ENCODE measurements at regions not wholly inside any gene's neighbourhood (a gene's known extent, or its start where the extent isn't known, plus 50 kb on each side); places are given as distances from the start of the nearest gene placed in this dataset.

- Histone ChIP-seq H3K4me3 (ENCODE audit: low read length) (no peak overlapping the region), H3K36me3 (ENCODE audit: control insufficient read depth, insufficient read depth, low read length) (no peaks in the 10 kb centered on the region), H3K9me3 (ENCODE audit: control insufficient read depth, low read depth, low read length) (no peaks in the 10 kb centered on the region), H3K4me1 (ENCODE audit: control insufficient read depth, insufficient read depth, low read length) (no peaks in the 10 kb centered on the region), H3K27me3 (ENCODE audit: control insufficient read depth, insufficient read depth, low read length) (no peaks in the 10 kb centered on the region), H3K27ac (ENCODE audit: low read length) (no peak overlapping the region)
- 100% methylated on average over 1 of the region's 2 CpGs for WGBS (ENCODE audit: insufficient coverage, low lambda C conversion rate)
- no peak for DNase-seq
Observed at GRCh38 chr11:92819830-92820229, 149.6 kb upstream of the MTNR1B start.

DNA sequence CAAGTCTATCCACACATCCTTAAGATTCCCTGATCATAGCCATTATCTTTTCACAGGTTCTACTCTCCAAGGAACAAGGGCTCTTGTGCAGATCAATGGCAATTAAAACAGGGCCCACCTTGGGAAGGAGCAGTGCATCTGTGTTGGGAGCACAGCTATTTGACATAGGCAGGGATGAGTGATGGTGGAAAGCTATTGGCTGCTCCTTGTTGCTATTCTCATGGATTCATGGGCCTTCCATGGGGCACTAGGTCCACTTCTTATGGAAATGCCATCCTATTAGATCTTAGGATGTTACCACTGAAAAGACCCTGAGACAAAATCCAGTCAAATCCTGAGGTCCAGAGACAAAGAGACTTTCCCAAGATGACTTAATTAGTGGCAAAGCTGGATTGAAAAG, 148.6 kb upstream of the MTNR1B start:
- Histone ChIP-seq H3K4me1 (ENCODE audit: control insufficient read depth, insufficient read depth, low read length) (no peaks in the 10 kb centered on the region), H3K36me3 (ENCODE audit: control insufficient read depth, insufficient read depth, low read length) (no peaks in the 10 kb centered on the region), H3K9me3 (ENCODE audit: control insufficient read depth, low read depth, low read length) (no peaks in the 10 kb centered on the region), H3K4me3 (ENCODE audit: low read length) (no peak overlapping the region), H3K27ac (ENCODE audit: low read length) (no peak overlapping the region), H3K27me3 (ENCODE audit: control insufficient read depth, insufficient read depth, low read length) (no peaks in the 10 kb centered on the region)
- no peak for DNase-seq

- no peaks in the 10 kb centered on the region for H3K4me1 ChIP-seq (ENCODE audit: control insufficient read depth, insufficient read depth, low read length)
- H3K4me3 ChIP-seq (ENCODE audit: low read length), result no peak overlapping the region
- no peak overlapping the region for H3K27ac ChIP-seq (ENCODE audit: low read length)
- WGBS (ENCODE audit: insufficient coverage, low lambda C conversion rate), result 80% methylated on average over 2 of the region's 3 CpGs
- DNase-seq, result no peak
- no peaks in the 10 kb centered on the region for H3K27me3 ChIP-seq (ENCODE audit: control insufficient read depth, insufficient read depth, low read length)
- H3K9me3 ChIP-seq (ENCODE audit: control insufficient read depth, low read depth, low read length), result no peaks in the 10 kb centered on the region
- H3K36me3 ChIP-seq (ENCODE audit: control insufficient read depth, insufficient read depth, low read length), result no peaks in the 10 kb centered on the region
Observed at GRCh38 chr11:92822410-92822809, 147.0 kb upstream of the MTNR1B start.

DNA sequence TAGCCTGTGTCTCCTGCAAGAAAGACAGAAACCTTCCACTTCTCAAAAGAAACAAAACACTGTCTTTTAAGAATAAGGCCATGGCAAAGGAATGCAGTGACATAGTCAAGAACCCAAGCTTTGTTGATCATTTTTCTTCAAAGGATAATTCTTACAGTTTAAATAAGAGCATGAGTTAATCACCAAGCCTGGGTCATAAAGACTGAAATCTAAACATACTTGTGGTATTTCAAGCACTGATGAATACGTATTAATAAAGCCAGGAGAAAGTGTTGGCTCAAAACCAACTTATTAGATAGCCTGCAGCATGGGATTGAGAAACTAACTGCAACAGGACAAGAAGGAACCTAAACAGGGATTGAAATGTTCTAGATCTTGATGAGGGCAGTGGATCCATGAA, 143.3 kb upstream of the MTNR1B start:
- Histone ChIP-seq H3K9me3 (ENCODE audit: control insufficient read depth, low read depth, low read length) (no peaks in the 10 kb centered on the region), H3K4me1 (ENCODE audit: control insufficient read depth, insufficient read depth, low read length) (no peaks in the 10 kb centered on the region), H3K4me3 (ENCODE audit: low read length) (no peak overlapping the region), H3K27me3 (ENCODE audit: control insufficient read depth, insufficient read depth, low read length) (no peaks in the 10 kb centered on the region), H3K36me3 (ENCODE audit: control insufficient read depth, insufficient read depth, low read length) (no peaks in the 10 kb centered on the region), H3K27ac (ENCODE audit: low read length) (no peak overlapping the region)
- DNase-seq, result no peak
- WGBS (ENCODE audit: insufficient coverage, low lambda C conversion rate), result 33% methylated on average over 1 of the region's 1 CpG

- H3K4me1 ChIP-seq (ENCODE audit: control insufficient read depth, insufficient read depth, low read length), result no peaks in the 10 kb centered on the region
- no peak for DNase-seq
- no CpG with 5 or more reads among the region's 1 CpG for WGBS (ENCODE audit: insufficient coverage, low lambda C conversion rate)
- no peaks in the 10 kb centered on the region for H3K36me3 ChIP-seq (ENCODE audit: control insufficient read depth, insufficient read depth, low read length)
- H3K27me3 ChIP-seq (ENCODE audit: control insufficient read depth, insufficient read depth, low read length), result no peaks in the 10 kb centered on the region
- H3K9me3 ChIP-seq (ENCODE audit: control insufficient read depth, low read depth, low read length), result no peaks in the 10 kb centered on the region
- H3K4me3 ChIP-seq (ENCODE audit: low read length), result no peak overlapping the region
- no peak overlapping the region for H3K27ac ChIP-seq (ENCODE audit: low read length)
Observed at GRCh38 chr11:92826603-92827002, 142.8 kb upstream of the MTNR1B start.

GRCh38 chr11:92827132-92827531, 142.3 kb upstream of the MTNR1B start:
- no peaks in the 10 kb centered on the region for H3K4me1 ChIP-seq (ENCODE audit: control insufficient read depth, insufficient read depth, low read length)
- no peak for DNase-seq
- no peaks in the 10 kb centered on the region for H3K36me3 ChIP-seq (ENCODE audit: control insufficient read depth, insufficient read depth, low read length)
- no peaks in the 10 kb centered on the region for H3K9me3 ChIP-seq (ENCODE audit: control insufficient read depth, low read depth, low read length)
- H3K27me3 ChIP-seq (ENCODE audit: control insufficient read depth, insufficient read depth, low read length), result no peaks in the 10 kb centered on the region
- no peak overlapping the region for H3K4me3 ChIP-seq (ENCODE audit: low read length)
- H3K27ac ChIP-seq (ENCODE audit: low read length), result no peak overlapping the region
- 100% methylated on average over 1 of the region's 2 CpGs for WGBS (ENCODE audit: insufficient coverage, low lambda C conversion rate)

GRCh38 chr11:92828556-92828955, 140.9 kb upstream of the MTNR1B start:
- Histone ChIP-seq H3K27me3 (ENCODE audit: control insufficient read depth, insufficient read depth, low read length) (no peaks in the 10 kb centered on the region), H3K4me3 (ENCODE audit: low read length) (no peak overlapping the region), H3K36me3 (ENCODE audit: control insufficient read depth, insufficient read depth, low read length) (no peaks in the 10 kb centered on the region), H3K27ac (ENCODE audit: low read length) (no peak overlapping the region), H3K9me3 (ENCODE audit: control insufficient read depth, low read depth, low read length) (no peaks in the 10 kb centered on the region), H3K4me1 (ENCODE audit: control insufficient read depth, insufficient read depth, low read length) (no peaks in the 10 kb centered on the region)
- no CpG with 5 or more reads among the region's 2 CpGs for WGBS (ENCODE audit: insufficient coverage, low lambda C conversion rate)
- DNase-seq, result no peak

GRCh38 chr11:92829121-92829520, 140.3 kb upstream of the MTNR1B start:
- no CpG with 5 or more reads among the region's 3 CpGs for WGBS (ENCODE audit: insufficient coverage, low lambda C conversion rate)
- DNase-seq, result no peak
- Histone ChIP-seq H3K36me3 (ENCODE audit: control insufficient read depth, insufficient read depth, low read length) (no peaks in the 10 kb centered on the region), H3K27me3 (ENCODE audit: control insufficient read depth, insufficient read depth, low read length) (no peaks in the 10 kb centered on the region), H3K9me3 (ENCODE audit: control insufficient read depth, low read depth, low read length) (no peaks in the 10 kb centered on the region), H3K4me3 (ENCODE audit: low read length) (no peak overlapping the region), H3K27ac (ENCODE audit: low read length) (no peak overlapping the region), H3K4me1 (ENCODE audit: control insufficient read depth, insufficient read depth, low read length) (no peaks in the 10 kb centered on the region)

DNA sequence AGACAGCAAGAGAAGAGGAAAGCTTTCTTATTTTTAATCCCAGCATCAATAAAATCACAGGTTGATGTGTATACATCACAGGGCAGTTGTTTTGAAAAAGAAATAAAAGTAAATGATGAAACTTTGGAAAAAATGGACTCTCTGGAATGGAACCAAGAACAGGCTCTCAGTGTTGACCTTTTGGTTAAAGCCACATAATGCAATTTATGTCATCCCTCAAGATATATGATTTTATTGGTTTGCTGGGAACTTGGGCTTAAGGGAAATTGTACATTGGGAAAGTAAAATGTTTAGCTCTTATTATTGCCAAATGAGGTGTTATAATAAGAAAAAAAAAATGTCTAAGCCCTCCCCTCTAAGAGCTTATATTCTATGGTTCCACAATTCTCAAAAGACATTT, 139.8 kb upstream of the MTNR1B start:
- H3K27ac ChIP-seq (ENCODE audit: low read length), result no peak overlapping the region
- no peak overlapping the region for H3K4me3 ChIP-seq (ENCODE audit: low read length)
- H3K4me1 ChIP-seq (ENCODE audit: control insufficient read depth, insufficient read depth, low read length), result no peaks in the 10 kb centered on the region
- no peak for DNase-seq
- H3K27me3 ChIP-seq (ENCODE audit: control insufficient read depth, insufficient read depth, low read length), result no peaks in the 10 kb centered on the region
- no peaks in the 10 kb centered on the region for H3K36me3 ChIP-seq (ENCODE audit: control insufficient read depth, insufficient read depth, low read length)
- no peaks in the 10 kb centered on the region for H3K9me3 ChIP-seq (ENCODE audit: control insufficient read depth, low read depth, low read length)

- H3K4me1 ChIP-seq (ENCODE audit: control insufficient read depth, insufficient read depth, low read length), result no peaks in the 10 kb centered on the region
- no peak overlapping the region for H3K4me3 ChIP-seq (ENCODE audit: low read length)
- H3K27me3 ChIP-seq (ENCODE audit: control insufficient read depth, insufficient read depth, low read length), result no peaks in the 10 kb centered on the region
- H3K9me3 ChIP-seq (ENCODE audit: control insufficient read depth, low read depth, low read length), result no peaks in the 10 kb centered on the region
- no peak for DNase-seq
- WGBS (ENCODE audit: insufficient coverage, low lambda C conversion rate), result no CpG with 5 or more reads among the region's 5 CpGs
- H3K27ac ChIP-seq (ENCODE audit: low read length), result no peak overlapping the region
- H3K36me3 ChIP-seq (ENCODE audit: control insufficient read depth, insufficient read depth, low read length), result no peaks in the 10 kb centered on the region
Observed at GRCh38 chr11:92830377-92831155, 138.9 kb upstream of the MTNR1B start.

DNA sequence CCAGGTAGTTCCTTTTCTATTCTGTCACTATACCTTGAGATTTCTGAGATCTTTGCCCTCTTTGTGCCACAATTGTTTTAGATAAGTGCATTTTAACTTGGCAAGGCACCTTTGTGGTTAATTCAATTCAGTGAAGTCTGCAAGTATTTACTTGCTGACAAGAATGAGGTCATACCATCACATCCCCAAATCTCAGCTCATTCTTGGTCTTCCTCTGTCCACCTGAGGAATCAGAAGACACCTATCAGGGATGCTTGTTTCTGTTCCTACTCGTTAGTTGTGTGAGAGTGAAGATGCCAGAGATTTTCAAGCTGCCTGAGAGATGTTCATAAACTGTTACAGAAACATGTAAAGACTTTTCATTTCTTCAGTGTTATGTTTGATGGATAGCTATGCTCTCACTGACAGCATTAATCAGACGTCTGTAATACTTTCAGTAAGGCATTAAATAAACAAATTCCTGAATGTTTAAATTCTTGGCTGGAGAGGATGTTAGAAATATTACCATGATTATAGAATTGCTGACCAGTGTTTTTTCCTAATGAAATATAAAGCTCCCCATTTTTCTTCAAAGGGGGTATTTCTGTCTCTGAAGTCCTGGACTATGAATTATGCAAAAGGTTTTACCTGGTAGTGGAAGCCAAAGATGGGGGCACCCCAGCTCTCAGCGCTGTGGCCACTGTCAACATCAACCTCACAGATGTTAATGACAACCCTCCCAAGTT, 135.0 kb upstream of the MTNR1B start:
- no peak for DNase-seq
- Histone ChIP-seq H3K9me3 (ENCODE audit: control insufficient read depth, low read depth, low read length) (no peaks in the 10 kb centered on the region), H3K27me3 (ENCODE audit: control insufficient read depth, insufficient read depth, low read length) (no peaks in the 10 kb centered on the region), H3K4me1 (ENCODE audit: control insufficient read depth, insufficient read depth, low read length) (no peaks in the 10 kb centered on the region), H3K4me3 (ENCODE audit: low read length) (no peak overlapping the region), H3K27ac (ENCODE audit: low read length) (no peak overlapping the region), H3K36me3 (ENCODE audit: control insufficient read depth, insufficient read depth, low read length) (no peaks in the 10 kb centered on the region)
- no CpG with 5 or more reads among the region's 3 CpGs for WGBS (ENCODE audit: insufficient coverage, low lambda C conversion rate)

Measured in large intestine (tissue), 3 donors.